ENCODE measurements at regions not wholly inside any gene's neighbourhood (a gene's known extent, or its start where the extent isn't known, plus 50 kb on each side); places are given as distances from the start of the nearest gene placed in this dataset.

DNA sequence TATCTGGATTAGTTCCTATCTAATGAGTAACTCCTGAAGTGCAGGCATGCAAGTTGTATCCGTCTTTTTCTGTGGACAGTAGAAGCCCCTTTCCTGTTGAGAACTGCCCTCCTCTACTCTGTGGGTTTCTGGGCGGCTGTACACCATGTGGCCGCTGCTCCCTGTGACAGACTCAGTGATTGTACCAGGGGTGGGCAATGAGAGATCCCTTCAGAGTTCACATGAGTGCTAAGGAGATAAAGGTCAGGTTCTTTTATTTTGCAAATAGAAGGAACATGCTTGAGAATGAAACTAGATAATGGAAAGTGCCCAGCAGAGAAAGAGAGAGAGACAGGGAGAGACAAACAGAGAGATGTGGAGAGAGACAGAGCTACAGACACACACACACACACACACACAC lies 76.4 kb upstream of the TAPT1 start:
- Histone ChIP-seq H3K27ac (ENCODE audit: low read depth, low read length) (no peak overlapping the region), H3K27me3 (ENCODE audit: control insufficient read depth, insufficient read depth, low read length) (peaks cover 2% of the 10 kb centered on the region), H3K9me3 (ENCODE audit: control insufficient read depth, insufficient read depth, low read length) (no peaks in the 10 kb centered on the region), H3K4me3 (ENCODE audit: low read depth, low read length) (no peak overlapping the region)
- ChIA-PET CTCF (interaction anchor here (0.6 to 1.0 kb wide), 2 partner anchors 798 to 1167 kb away, joined by 3 read pairs; no protein-coding TSS in a partner anchor), POLR2A (no interaction called here)
- TF ChIP-seq, protein P1, sequence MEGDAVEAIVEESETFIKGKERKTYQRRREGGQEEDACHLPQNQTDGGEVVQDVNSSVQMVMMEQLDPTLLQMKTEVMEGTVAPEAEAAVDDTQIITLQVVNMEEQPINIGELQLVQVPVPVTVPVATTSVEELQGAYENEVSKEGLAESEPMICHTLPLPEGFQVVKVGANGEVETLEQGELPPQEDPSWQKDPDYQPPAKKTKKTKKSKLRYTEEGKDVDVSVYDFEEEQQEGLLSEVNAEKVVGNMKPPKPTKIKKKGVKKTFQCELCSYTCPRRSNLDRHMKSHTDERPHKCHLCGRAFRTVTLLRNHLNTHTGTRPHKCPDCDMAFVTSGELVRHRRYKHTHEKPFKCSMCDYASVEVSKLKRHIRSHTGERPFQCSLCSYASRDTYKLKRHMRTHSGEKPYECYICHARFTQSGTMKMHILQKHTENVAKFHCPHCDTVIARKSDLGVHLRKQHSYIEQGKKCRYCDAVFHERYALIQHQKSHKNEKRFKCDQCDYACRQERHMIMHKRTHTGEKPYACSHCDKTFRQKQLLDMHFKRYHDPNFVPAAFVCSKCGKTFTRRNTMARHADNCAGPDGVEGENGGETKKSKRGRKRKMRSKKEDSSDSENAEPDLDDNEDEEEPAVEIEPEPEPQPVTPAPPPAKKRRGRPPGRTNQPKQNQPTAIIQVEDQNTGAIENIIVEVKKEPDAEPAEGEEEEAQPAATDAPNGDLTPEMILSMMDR (IDR thresholded peaks at IDR 0.05; ENCODE audit: low read depth, low read length): no peak
- DNase-seq (ENCODE audit: low read depth, low spot score): no peak

DNA sequence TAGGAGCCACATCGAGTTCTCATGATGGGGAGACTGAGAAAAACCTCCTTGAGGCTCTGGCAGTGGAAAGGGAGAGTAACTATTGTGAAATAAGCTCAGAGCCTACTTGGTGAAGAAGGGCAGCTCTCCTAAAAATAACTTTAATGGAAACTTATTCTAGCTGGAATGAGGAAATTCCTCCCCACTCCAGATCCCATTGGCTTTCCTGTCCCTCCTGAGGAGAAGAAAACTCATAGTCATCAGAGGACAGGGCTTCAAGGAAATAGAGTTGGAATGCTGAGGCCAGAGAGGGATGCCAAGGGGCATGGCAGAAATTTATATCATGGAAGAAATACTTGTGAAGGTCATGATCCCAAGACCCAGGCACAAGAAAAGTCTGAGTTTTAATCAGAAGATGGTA lies 70.7 kb upstream of the TAPT1 start:
- H3K27me3 ChIP-seq (ENCODE audit: control insufficient read depth, insufficient read depth, low read length): no peaks in the 10 kb centered on the region
- TF ChIP-seq, protein P1 (IDR thresholded peaks at IDR 0.05; ENCODE audit: low read depth, low read length): no peak
- H3K4me3 ChIP-seq (ENCODE audit: low read depth, low read length): no peak overlapping the region
- no peak for DNase-seq (ENCODE audit: low read depth, low spot score)
- no peaks in the 10 kb centered on the region for H3K9me3 ChIP-seq (ENCODE audit: control insufficient read depth, insufficient read depth, low read length)
- no peak overlapping the region for H3K27ac ChIP-seq (ENCODE audit: low read depth, low read length)
- ChIA-PET CTCF (interaction anchor here (0.6 kb wide), 1 partner anchor 1151 kb away, joined by 4 read pairs; no protein-coding TSS in a partner anchor), POLR2A (no interaction called here)

DNA sequence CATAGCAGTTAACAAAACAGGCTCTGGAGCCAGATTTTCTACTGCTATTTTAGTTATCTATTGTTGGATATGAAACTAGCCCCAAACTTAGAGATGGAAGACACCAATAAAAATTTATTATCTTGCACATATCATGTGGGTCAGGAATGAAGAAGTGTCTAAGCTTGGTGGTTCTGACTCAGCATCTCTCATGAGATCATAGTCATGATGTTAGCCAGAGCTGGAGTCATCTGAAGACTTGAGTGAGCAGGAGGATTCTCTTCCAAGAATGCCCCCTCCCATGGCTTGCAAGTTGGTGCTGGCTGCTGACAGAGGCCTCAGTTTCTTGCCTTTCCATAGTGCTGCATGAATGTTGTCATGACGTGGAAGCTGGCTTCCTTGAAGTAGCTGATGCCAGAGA lies 68.2 kb upstream of the TAPT1 start:
- no peaks in the 10 kb centered on the region for H3K27me3 ChIP-seq (ENCODE audit: control insufficient read depth, insufficient read depth, low read length)
- H3K4me3 ChIP-seq (ENCODE audit: low read depth, low read length): no peak overlapping the region
- POLR2A ChIA-PET: no interaction called here
- H3K27ac ChIP-seq (ENCODE audit: low read depth, low read length): no peak overlapping the region
- H3K9me3 ChIP-seq (ENCODE audit: control insufficient read depth, insufficient read depth, low read length): no peaks in the 10 kb centered on the region
- CTCF ChIA-PET: interaction anchor here (1.0 to 8.6 kb wide), 3 partner anchors 639 to 1176 kb away, joined by 3 to 133 read pairs (median 46); no protein-coding TSS in a partner anchor
- no peak for DNase-seq (ENCODE audit: low read depth, low spot score)
- TF ChIP-seq, protein P1 (IDR thresholded peaks at IDR 0.05; ENCODE audit: low read depth, low read length): no peak

DNA sequence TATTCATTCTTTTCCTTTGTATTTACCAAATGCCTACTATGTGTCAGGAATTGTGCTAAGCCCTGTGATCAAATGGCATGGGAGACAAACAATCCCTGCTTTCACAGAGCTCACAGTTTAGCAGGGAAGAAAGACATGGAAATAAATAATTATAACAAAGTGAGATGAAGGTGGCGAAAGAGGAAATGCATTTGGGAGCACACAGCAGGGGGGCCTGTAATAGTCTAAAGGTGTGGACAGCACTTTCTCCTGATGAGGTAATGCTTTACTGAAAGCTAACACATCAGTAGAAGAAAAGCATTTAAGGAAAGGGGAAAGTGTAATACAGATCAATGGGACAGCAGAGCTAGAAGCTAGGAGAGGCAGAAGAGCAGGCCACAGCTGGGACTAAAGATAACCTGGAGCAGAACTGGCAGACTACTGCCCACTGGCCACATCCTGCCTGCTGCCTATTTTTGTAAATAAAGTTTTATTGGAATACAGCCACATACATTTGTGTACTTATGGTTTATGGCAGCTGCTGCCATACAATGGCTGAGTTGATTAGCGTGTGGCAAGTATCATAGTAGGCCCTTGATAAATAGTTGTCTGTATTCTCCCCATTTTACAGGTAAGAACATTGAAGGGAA lies 67.1 kb upstream of the TAPT1 start:
- Histone ChIP-seq H3K27ac (ENCODE audit: low read depth, low read length) (no peak overlapping the region), H3K4me3 (ENCODE audit: low read depth, low read length) (no peak overlapping the region), H3K27me3 (ENCODE audit: control insufficient read depth, insufficient read depth, low read length) (no peaks in the 10 kb centered on the region), H3K9me3 (ENCODE audit: control insufficient read depth, insufficient read depth, low read length) (no peaks in the 10 kb centered on the region)
- TF ChIP-seq, protein P1 (IDR thresholded peaks at IDR 0.05; ENCODE audit: low read depth, low read length): no peak
- DNase-seq (ENCODE audit: low read depth, low spot score): no peak
- ChIA-PET POLR2A (no interaction called here), CTCF (interaction anchor here (1.0 to 8.6 kb wide), 5 partner anchors 28 to 1177 kb away, joined by 3 to 133 read pairs (median 37); no protein-coding TSS in a partner anchor)

DNA sequence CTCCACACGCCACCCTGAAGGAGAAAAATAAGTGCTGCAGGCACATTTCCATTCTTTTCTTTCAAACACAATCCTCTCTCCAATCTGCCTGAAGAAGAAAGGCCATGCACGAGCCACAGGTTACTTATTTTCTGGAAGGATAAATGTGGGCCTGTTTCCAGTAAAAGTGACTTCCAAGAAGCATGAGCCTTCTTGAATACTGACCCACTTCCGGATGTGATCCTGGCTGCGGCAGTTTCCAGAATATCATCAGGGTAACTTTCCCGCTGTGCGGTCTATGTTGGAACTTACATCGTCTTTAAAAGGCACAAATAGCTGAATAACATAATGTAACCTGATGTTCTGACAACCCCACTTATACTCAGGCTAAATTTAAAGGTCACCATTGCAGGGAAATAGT lies 66.3 kb upstream of the TAPT1 start:
- TF ChIP-seq, protein P1 (IDR thresholded peaks at IDR 0.05; ENCODE audit: low read depth, low read length): no peak
- Histone ChIP-seq H3K4me3 (ENCODE audit: low read depth, low read length) (no peak overlapping the region), H3K27ac (ENCODE audit: low read depth, low read length) (no peak overlapping the region), H3K9me3 (ENCODE audit: control insufficient read depth, insufficient read depth, low read length) (no peaks in the 10 kb centered on the region), H3K27me3 (ENCODE audit: control insufficient read depth, insufficient read depth, low read length) (peaks cover 2% of the 10 kb centered on the region)
- DNase-seq (ENCODE audit: low read depth, low spot score): no peak
- ChIA-PET CTCF (interaction anchor here (2.1 to 8.6 kb wide), 5 partner anchors 28 to 1178 kb away, joined by 6 to 133 read pairs (median 37); no protein-coding TSS in a partner anchor), POLR2A (no interaction called here)
